ENCODE measurements at regions not wholly inside any gene's neighbourhood (a gene's known extent, or its start where the extent isn't known, plus 50 kb on each side); places are given as distances from the start of the nearest gene placed in this dataset.

DNA sequence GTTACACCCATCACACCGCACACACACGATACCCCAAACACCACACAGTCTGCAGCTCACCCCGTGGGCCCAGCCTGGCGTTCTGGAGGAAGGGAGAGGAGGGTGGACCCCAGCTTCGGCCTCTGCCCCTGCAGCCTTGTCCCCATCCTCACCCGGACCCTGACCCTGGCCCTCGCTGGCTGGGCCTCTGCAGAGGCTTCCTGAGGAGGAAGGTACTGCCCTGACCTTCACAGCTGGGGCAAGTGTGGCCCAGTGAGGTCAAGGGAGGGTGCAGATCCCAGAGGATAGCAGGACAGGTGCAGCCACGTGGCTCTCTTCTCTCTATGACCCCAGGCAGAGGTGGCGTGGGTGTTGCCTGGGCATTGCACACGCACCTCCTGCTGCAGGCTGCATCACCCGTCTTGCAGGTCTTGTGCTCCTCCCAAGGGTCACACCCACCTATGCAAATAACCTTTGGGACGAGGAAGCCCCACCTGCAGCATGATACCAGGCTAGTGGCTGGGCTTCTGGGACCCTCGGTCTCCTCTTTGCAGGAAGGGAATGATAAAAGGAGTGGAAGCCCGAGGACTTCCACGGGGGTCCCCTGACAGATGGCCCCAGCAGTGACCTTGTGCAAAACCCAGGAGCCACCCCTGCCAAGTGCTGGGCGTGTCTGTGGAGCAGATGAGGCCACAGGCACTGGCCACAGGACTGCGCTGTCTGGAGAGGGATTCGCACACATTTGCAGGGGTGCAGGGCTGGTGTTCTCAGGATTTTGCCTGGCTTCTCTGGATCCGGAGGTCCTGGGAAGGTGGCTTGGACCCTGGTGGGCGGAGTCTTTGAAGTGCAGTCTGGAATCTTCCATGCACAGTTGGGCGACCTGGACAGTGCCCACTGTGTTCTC, 1241.5 kb downstream of the BRD1 start:
- Histone ChIP-seq H3K36me3 (ENCODE audit: control insufficient read depth, insufficient read depth, low read length) (no peaks in the 10 kb centered on the region), H2AFZ (replicated peaks; ENCODE audit: low read length, poor library complexity) (peak overlapping the region; percentile 14), H3K9ac (ENCODE audit: low read depth, low read length) (no peak overlapping the region), H3K56ac (ENCODE audit: extremely low read depth, insufficient read depth, low read length) (no peak overlapping the region), H3K27me3 (ENCODE audit: control insufficient read depth, insufficient read depth, low read length) (no peaks in the 10 kb centered on the region), H3K4me3 (ENCODE audit: insufficient read depth, low read depth, low read length) (no peak overlapping the region), H2BK120ac (ENCODE audit: low read depth, low read length) (no peak overlapping the region), H3K14ac (replicated peaks; ENCODE audit: low read depth, low read length) (no peak overlapping the region), H3K79me1 (ENCODE audit: low read depth in 1 of 2, low read length in 2 of 2) (no peaks in the 10 kb centered on the region), H3K23ac (ENCODE audit: low read depth, low read length) (no peak overlapping the region), H4K20me1 (ENCODE audit: insufficient read depth, low read length) (no peaks in the 10 kb centered on the region), H4K5ac (ENCODE audit: low read depth, low read length) (no peak overlapping the region), H3K9me3 (ENCODE audit: control insufficient read depth, insufficient read depth, low read length) (peaks cover 44% of the 10 kb centered on the region), H3K27ac (ENCODE audit: insufficient read depth, low read length) (no peak overlapping the region), H3K18ac (ENCODE audit: low read depth, low read length) (no peak overlapping the region), H3K4ac (ENCODE audit: low read depth, low read length) (no peak overlapping the region), H2AK5ac (ENCODE audit: low read depth, low read length) (no peak overlapping the region), H2BK5ac (ENCODE audit: low read depth, low read length, poor library complexity, severe bottlenecking) (no peak overlapping the region), H3K9me1 (ENCODE audit: insufficient read depth, low read length) (no peaks in the 10 kb centered on the region), H2BK15ac (ENCODE audit: low read depth, low read length) (no peak overlapping the region), H4K91ac (ENCODE audit: insufficient read depth, low read depth, low read length) (no peak overlapping the region), H3K4me1 (ENCODE audit: control insufficient read depth, insufficient read depth, low read length) (no peaks in the 10 kb centered on the region), H2BK20ac (ENCODE audit: low read depth, low read length) (no peak overlapping the region), H2AK9ac (replicated peaks; ENCODE audit: low read depth, low read length, poor library complexity) (no peak overlapping the region), H4K8ac (ENCODE audit: low read depth in 2 of 2, low read length in 2 of 2) (no peak overlapping the region), H3K4me2 (ENCODE audit: low read depth, low read length) (no peak overlapping the region)
- ATAC-seq (ENCODE audit: low read depth) (no peak), DNase-seq (no peak)
- dilution Hi-C loops (cut with HindIII; ENCODE audit: low sequenced_read_pairs, unreplicated experiment) (no loop called here), intact Hi-C loops (cut with micrococcal nuclease) (no loop called here), in situ Hi-C loops (cut with MboI; ENCODE audit: low sequenced_read_pairs) (no loop called here)
- POLR2A ChIA-PET (ENCODE audit: unreplicated experiment) = no interaction called here
- no TSS peak for BruUV-seq (replicated peaks)
- TF ChIP-seq CHD1 (IDR thresholded peaks at IDR 0.05; ENCODE audit: low read depth, low read length) (no peak), RCOR1 (IDR thresholded peaks at IDR 0.05; ENCODE audit: insufficient replicate concordance, low read length) (no peak), RFX5 (IDR thresholded peaks at IDR 0.05; ENCODE audit: low read depth, low read length) (no peak), BHLHE40 (IDR thresholded peaks at IDR 0.05; ENCODE audit: low read depth, low read length) (no peak), FOS (IDR thresholded peaks at IDR 0.05; ENCODE audit: low read depth, low read length) (no peak), RAD21 (IDR thresholded peaks at IDR 0.05; ENCODE audit: low read length) (no peak), MAFK (IDR thresholded peaks at IDR 0.05; ENCODE audit: low read depth, low read length) (no peak), NFE2L2 (IDR thresholded peaks at IDR 0.05; ENCODE audit: low read depth, low read length) (no peak), POLR2A (IDR thresholded peaks at IDR 0.05; ENCODE audit: low read depth, low read length) (no peak), MXI1 (IDR thresholded peaks at IDR 0.05; ENCODE audit: borderline replicate concordance, low read depth, low read length) (no peak), MAZ (IDR thresholded peaks at IDR 0.05; ENCODE audit: borderline replicate concordance, low read depth, low read length) (no peak), SMC3 (IDR thresholded peaks at IDR 0.05; ENCODE audit: low read depth, low read length) (no peak), CEBPB (IDR thresholded peaks at IDR 0.05; ENCODE audit: low read depth, low read length) (no peak)
- TF ChIP-seq, protein P1, sequence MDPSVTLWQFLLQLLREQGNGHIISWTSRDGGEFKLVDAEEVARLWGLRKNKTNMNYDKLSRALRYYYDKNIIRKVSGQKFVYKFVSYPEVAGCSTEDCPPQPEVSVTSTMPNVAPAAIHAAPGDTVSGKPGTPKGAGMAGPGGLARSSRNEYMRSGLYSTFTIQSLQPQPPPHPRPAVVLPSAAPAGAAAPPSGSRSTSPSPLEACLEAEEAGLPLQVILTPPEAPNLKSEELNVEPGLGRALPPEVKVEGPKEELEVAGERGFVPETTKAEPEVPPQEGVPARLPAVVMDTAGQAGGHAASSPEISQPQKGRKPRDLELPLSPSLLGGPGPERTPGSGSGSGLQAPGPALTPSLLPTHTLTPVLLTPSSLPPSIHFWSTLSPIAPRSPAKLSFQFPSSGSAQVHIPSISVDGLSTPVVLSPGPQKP (IDR thresholded peaks at IDR 0.05; ENCODE audit: borderline replicate concordance, low read depth, low read length) = no peak
- TF ChIP-seq, protein P2, sequence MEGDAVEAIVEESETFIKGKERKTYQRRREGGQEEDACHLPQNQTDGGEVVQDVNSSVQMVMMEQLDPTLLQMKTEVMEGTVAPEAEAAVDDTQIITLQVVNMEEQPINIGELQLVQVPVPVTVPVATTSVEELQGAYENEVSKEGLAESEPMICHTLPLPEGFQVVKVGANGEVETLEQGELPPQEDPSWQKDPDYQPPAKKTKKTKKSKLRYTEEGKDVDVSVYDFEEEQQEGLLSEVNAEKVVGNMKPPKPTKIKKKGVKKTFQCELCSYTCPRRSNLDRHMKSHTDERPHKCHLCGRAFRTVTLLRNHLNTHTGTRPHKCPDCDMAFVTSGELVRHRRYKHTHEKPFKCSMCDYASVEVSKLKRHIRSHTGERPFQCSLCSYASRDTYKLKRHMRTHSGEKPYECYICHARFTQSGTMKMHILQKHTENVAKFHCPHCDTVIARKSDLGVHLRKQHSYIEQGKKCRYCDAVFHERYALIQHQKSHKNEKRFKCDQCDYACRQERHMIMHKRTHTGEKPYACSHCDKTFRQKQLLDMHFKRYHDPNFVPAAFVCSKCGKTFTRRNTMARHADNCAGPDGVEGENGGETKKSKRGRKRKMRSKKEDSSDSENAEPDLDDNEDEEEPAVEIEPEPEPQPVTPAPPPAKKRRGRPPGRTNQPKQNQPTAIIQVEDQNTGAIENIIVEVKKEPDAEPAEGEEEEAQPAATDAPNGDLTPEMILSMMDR (conservative IDR thresholded peaks at IDR 0.05; ENCODE audit: low read depth, low read length) = no peak
- TF ChIP-seq, protein P3, sequence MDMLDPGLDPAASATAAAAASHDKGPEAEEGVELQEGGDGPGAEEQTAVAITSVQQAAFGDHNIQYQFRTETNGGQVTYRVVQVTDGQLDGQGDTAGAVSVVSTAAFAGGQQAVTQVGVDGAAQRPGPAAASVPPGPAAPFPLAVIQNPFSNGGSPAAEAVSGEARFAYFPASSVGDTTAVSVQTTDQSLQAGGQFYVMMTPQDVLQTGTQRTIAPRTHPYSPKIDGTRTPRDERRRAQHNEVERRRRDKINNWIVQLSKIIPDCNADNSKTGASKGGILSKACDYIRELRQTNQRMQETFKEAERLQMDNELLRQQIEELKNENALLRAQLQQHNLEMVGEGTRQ (IDR thresholded peaks at IDR 0.05; ENCODE audit: low read depth, low read length) = no peak
- CTCF ChIA-PET = no interaction called here
- 73% methylated on average over 7 of the region's 21 CpGs; no CpG with 5 or more reads in 1 of the 2 experiments for WGBS, 2 experiments (ENCODE audit: extremely low coverage in 2 of 2, insufficient read length in 1 of 2)

All from IMR-90 (cell line).